ENCODE measurements at regions not wholly inside any gene's neighbourhood (a gene's known extent, or its start where the extent isn't known, plus 50 kb on each side); places are given as distances from the start of the nearest gene placed in this dataset.

DNA sequence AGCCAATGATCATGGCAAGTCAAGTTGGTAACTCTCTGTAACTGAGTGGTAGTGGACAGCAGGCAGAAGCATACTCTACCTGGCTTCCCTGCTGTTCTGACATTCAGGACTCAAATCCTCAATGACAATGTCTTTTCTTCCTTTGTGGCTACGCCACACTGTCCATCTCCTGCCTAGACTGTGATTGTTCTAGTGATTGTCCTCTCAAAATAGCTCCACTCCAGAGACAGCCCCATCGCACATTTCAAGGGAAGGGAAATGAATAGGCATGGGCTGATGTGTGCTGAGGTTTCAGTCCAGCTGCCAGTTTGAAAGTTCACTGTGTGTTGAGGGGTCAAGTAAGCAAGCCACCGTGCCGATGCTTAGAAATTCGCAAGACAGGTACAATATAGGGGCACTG lies 227.0 kb upstream of the WWC1 start:
- POLR2A ChIA-PET: no interaction called here
- TF ChIP-seq CTCF (IDR thresholded peaks at IDR 0.05; ENCODE audit: control extremely low read depth, extremely low read depth, low read depth, missing control alignments): no peak
- DNase-seq (ENCODE audit: extremely low spot score): no peak
- CTCF ChIA-PET: interaction anchor here (0.7 to 1.2 kb wide), 2 partner anchors 10 to 12 kb away, joined by 3 to 4 read pairs; no protein-coding TSS in a partner anchor

GRCh38 chr5:168064933-168065622 lies 226.4 kb upstream of the WWC1 start:
- ChIA-PET POLR2A (no interaction called here), CTCF (interaction anchor here (0.7 kb wide), 1 partner anchor 11 kb away, joined by 3 read pairs; no protein-coding TSS in a partner anchor)
- no peak for DNase-seq (ENCODE audit: extremely low spot score)

GRCh38 chr5:168066536-168067208 lies 224.8 kb upstream of the WWC1 start:
- TF ChIP-seq CTCF (IDR thresholded peaks at IDR 0.05; ENCODE audit: control extremely low read depth, extremely low read depth, low read depth, missing control alignments): no peak
- CTCF ChIA-PET: interaction anchor here (0.9 kb wide), 1 partner anchor 10 kb away, joined by 3 read pairs; no protein-coding TSS in a partner anchor

More at GRCh38 chr5:168064933-168065622, 226.4 kb upstream of the WWC1 start:
- no peak for TF ChIP-seq CTCF (IDR thresholded peaks at IDR 0.05; ENCODE audit: control extremely low read depth, extremely low read depth, low read depth, missing control alignments)

DNA sequence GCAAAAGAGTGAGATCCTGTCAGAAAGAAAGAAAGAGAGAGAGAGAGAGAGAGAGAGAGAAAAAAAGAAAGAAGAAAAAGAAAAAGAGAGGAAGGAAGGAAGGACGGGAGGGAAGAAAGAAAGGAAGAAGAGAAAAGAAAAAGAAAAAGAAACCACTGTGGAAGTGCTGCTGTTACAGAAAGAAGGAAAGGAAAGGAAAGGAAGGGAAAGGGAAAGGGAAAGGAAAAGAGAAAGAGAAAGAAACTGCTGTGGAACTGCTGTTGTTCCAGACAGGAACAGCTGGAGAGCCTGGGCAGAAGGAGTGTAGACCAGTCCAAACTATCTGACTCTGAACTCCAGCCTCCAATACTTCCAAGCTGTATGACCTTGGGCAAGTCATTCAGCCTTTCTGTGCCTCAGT lies 220.7 kb upstream of the WWC1 start:
- POLR2A ChIA-PET: no interaction called here
- CTCF ChIA-PET: no interaction called here
- DNase-seq (ENCODE audit: extremely low spot score): no peak
- TF ChIP-seq CTCF (IDR thresholded peaks at IDR 0.05; ENCODE audit: control extremely low read depth, extremely low read depth, low read depth, missing control alignments): no peak

More at GRCh38 chr5:168066536-168067208, 224.8 kb upstream of the WWC1 start:
- DNase-seq (ENCODE audit: extremely low spot score): no peak
- POLR2A ChIA-PET: no interaction called here

DNA sequence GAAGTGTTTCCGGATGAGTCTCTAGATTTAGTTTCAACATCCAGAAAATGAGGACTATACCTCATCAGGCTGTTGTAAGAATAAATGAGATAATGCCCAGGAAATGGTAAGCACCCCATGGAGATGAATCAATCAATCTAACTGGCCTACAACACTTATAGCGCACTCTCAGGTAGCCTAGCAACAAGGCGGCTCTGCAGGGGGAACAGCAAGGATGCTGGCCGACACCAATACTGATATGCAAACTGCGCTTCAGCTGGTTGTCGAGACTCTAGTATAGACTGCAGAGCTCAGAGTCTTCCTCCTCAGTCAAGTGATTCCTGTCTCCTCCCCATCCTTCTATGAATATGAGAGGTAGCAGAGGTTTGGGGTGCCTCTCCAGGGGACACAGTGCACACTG lies 218.8 kb upstream of the WWC1 start:
- no peak for TF ChIP-seq CTCF (IDR thresholded peaks at IDR 0.05; ENCODE audit: control extremely low read depth, extremely low read depth, low read depth, missing control alignments)
- DNase-seq (ENCODE audit: extremely low spot score): no peak
- ChIA-PET CTCF (interaction anchor here (1.2 kb wide), 1 partner anchor 12 kb away, joined by 4 read pairs; no protein-coding TSS in a partner anchor), POLR2A (no interaction called here)

DNA sequence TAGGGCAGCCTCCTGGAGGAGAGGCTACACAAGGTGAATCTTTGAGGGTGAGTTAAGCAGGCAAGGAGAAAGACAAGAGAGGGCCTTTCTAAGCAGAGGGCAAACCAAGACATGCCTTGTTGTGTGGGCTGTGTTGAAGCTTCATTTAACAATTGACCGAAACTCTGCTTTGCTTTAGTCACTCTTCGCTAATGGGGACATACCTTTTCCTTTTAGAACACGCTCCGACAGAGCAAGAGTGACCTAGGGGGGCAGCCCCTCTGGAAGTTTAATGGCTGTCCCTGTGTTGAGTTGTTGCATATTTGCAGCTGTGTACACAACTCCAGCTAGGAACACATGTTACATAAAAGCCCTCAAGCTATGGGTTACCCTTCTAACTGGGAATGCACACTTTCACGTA lies 218.1 kb upstream of the WWC1 start:
- TF ChIP-seq CTCF (IDR thresholded peaks at IDR 0.05; ENCODE audit: control extremely low read depth, extremely low read depth, low read depth, missing control alignments): no peak
- ChIA-PET POLR2A (no interaction called here), CTCF (interaction anchor here (1.2 kb wide), 1 partner anchor 12 kb away, joined by 4 read pairs; no protein-coding TSS in a partner anchor)
- no peak for DNase-seq (ENCODE audit: extremely low spot score)

Data from GM10248 (cell line).